HEK293T (cell line): ENCODE measurements at regions not wholly inside any gene's neighbourhood (a gene's known extent, or its start where the extent isn't known, plus 50 kb on each side); places are given as distances from the start of the nearest gene placed in this dataset.

ENCODE experiments used
- ARNT ChIP-seq: fragments of 450-650 bp; IDR thresholded peaks from 2 replicates; pipeline ENCODE4 v1.6.1; 2017; ENCODE audit warnings: mild to moderate bottlenecking
- BHLHE40 ChIP-seq: fragments of 450-650 bp; IDR thresholded peaks from 2 replicates; pipeline ENCODE4 v1.6.1; 2016; ENCODE audit warnings: mild to moderate bottlenecking, moderate library complexity, borderline replicate concordance
- ELF4 ChIP-seq: fragments of 450-650 bp; IDR thresholded peaks from 2 replicates; pipeline ENCODE4 v1.6.1; 2017; ENCODE audit warnings: antibody characterized with exemption
- FOXA1 ChIP-seq: fragments of 450-650 bp; IDR thresholded peaks from 2 replicates; pipeline ENCODE4 v1.6.1; 2016; ENCODE audit warnings: mild to moderate bottlenecking
- FOXK2 ChIP-seq: fragments of 450-650 bp; IDR thresholded peaks from 2 replicates; pipeline ENCODE4 v1.6.1; 2016; ENCODE audit warnings: mild to moderate bottlenecking
- FOXM1 ChIP-seq: fragments of 450-650 bp; IDR thresholded peaks from 2 replicates; pipeline ENCODE4 v1.6.1; 2017; ENCODE audit warnings: mild to moderate bottlenecking, borderline replicate concordance
- HDGF ChIP-seq: fragments of 450-650 bp; IDR thresholded peaks from 2 replicates; pipeline ENCODE4 v1.6.1; 2017; ENCODE audit warnings: antibody characterized with exemption, borderline replicate concordance
- L3MBTL2 ChIP-seq: fragments of 450-650 bp; conservative IDR thresholded peaks from 2 replicates; pipeline ENCODE4 v1.6.1; 2016; ENCODE audit warnings: mild to moderate bottlenecking
- LEF1 ChIP-seq: fragments of 450-650 bp; IDR thresholded peaks from 2 replicates; pipeline ENCODE4 v1.6.1; 2017; ENCODE audit warnings: mild to moderate bottlenecking, borderline replicate concordance
- NFRKB ChIP-seq: fragments of 450-650 bp; IDR thresholded peaks from 2 replicates; pipeline ENCODE4 v1.6.1; 2016; ENCODE audit warnings: mild to moderate bottlenecking, moderate library complexity
- SP1 ChIP-seq: fragments of 450-650 bp; IDR thresholded peaks from 2 replicates; pipeline ENCODE4 v1.6.1; 2017
- SUZ12 ChIP-seq: fragments of 450-650 bp; IDR thresholded peaks from 2 replicates; pipeline ENCODE4 v1.6.1; 2016; ENCODE audit warnings: mild to moderate bottlenecking
- TARDBP ChIP-seq: fragments of 450-650 bp; IDR thresholded peaks from 2 replicates; pipeline ENCODE4 v1.6.1; 2016
- TF ChIP-seq, protein P1 (sequence below): fragments of 450-650 bp; IDR thresholded peaks from 2 replicates; pipeline ENCODE4 v1.6.1; 2016

DNA sequence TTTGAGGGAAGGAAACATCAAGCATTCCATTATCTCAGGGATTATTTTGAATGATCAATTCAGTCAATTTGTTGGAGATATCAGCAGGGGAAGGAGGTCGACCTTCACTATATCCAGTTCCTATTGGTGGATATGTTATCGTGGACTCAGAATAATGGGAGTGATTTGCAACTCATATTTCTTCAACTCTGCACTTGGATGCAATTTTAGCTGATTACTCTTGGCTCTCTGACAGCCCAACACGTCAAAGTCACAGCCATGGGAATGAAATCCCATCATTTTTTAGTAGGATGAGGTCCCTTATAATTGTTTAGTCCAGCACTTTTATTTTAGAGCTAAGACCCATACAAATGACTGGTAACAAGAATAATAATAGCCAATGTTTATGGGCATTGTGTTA lies 371.8 kb upstream of the RPS23 start:
- no peak for TF ChIP-seq FOXK2
- no peak for TF ChIP-seq FOXA1
- no peak for TF ChIP-seq SP1
- TF ChIP-seq, protein P1, sequence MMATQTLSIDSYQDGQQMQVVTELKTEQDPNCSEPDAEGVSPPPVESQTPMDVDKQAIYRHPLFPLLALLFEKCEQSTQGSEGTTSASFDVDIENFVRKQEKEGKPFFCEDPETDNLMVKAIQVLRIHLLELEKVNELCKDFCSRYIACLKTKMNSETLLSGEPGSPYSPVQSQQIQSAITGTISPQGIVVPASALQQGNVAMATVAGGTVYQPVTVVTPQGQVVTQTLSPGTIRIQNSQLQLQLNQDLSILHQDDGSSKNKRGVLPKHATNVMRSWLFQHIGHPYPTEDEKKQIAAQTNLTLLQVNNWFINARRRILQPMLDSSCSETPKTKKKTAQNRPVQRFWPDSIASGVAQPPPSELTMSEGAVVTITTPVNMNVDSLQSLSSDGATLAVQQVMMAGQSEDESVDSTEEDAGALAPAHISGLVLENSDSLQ = no peak
- no peak for TF ChIP-seq SUZ12
- TF ChIP-seq TARDBP = no peak
- no peak for TF ChIP-seq L3MBTL2
- TF ChIP-seq FOXM1 = no peak
- TF ChIP-seq BHLHE40 = no peak
- TF ChIP-seq ARNT = no peak
- TF ChIP-seq NFRKB = no peak
- no peak for TF ChIP-seq LEF1
- no peak for TF ChIP-seq ELF4
- no peak for TF ChIP-seq HDGF
